ENCODE measurements at regions not wholly inside any gene's neighbourhood (a gene's known extent, or its start where the extent isn't known, plus 50 kb on each side); places are given as distances from the start of the nearest gene placed in this dataset.
"Not testable (repeated sequence)": the region's sequence is repeated elsewhere in the genome, so short reads cannot be mapped to it uniquely, and the experiment has no call there.

- Histone ChIP-seq H3K9ac (no peak overlapping the region), H4K20me1 (ENCODE audit: insufficient read depth) (no peaks in the 10 kb centered on the region), H3K4me3 (IDR thresholded peaks at IDR 0.05; ENCODE audit: insufficient read depth, low read depth, low read length) (no peak overlapping the region), H3K27me3 (ENCODE audit: insufficient read depth, low read depth) (no peaks in the 10 kb centered on the region; the same call in 1 of the 2 replicates), H3K4me2 (no peak overlapping the region), H3K4me1 (ENCODE audit: low read depth, poor library complexity, severe bottlenecking) (no peaks in the 10 kb centered on the region), H3K27ac (no peak overlapping the region), H3K36me3 (ENCODE audit: insufficient read depth) (no peaks in the 10 kb centered on the region), H3K79me2 (ENCODE audit: insufficient read depth, low read depth) (no peaks in the 10 kb centered on the region), H2AFZ (ENCODE audit: low read depth) (no peak overlapping the region)
- no peak for TF ChIP-seq CTCF (conservative IDR thresholded peaks at IDR 0.05; ENCODE audit: low read depth, low read length)
Measured at GRCh38 chr7:157476654-157477549, 140.1 kb downstream of the DNAJB6 start.

- Histone ChIP-seq H4K20me1 (ENCODE audit: insufficient read depth) (no peaks in the 10 kb centered on the region), H3K27me3 (ENCODE audit: insufficient read depth, low read depth) (no peaks in the 10 kb centered on the region; the same call in 1 of the 2 replicates), H3K9ac (no peak overlapping the region), H3K27ac (no peak overlapping the region), H3K36me3 (ENCODE audit: insufficient read depth) (no peaks in the 10 kb centered on the region), H3K4me3 (IDR thresholded peaks at IDR 0.05; ENCODE audit: insufficient read depth, low read depth, low read length) (no peak overlapping the region), H3K4me1 (ENCODE audit: low read depth, poor library complexity, severe bottlenecking) (no peaks in the 10 kb centered on the region), H2AFZ (ENCODE audit: low read depth) (no peak overlapping the region), H3K4me2 (no peak overlapping the region), H3K79me2 (ENCODE audit: insufficient read depth, low read depth) (no peaks in the 10 kb centered on the region)
- TF ChIP-seq CTCF (conservative IDR thresholded peaks at IDR 0.05; ENCODE audit: low read depth, low read length): no peak
Measured at GRCh38 chr7:157477550-157478212, 140.9 kb downstream of the DNAJB6 start.

DNA sequence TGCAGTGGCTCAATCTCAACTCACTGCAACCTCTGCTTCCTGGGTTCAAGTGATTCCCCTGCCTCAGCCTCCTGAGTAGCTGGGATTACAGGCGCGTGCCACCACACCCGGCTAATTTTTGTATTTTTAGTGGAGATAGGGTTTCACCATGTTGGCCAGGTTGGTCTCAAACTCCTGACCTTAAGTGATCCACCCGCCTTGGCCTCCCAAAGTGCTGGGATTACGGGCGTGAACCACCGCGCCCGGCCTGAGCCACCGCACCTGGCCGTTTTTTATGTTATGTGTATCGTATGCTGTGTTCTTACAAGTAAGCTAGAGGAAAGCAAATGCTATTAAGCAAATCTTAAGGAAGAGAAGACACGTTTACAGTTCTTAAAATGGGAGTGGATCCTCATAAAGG, 141.8 kb downstream of the DNAJB6 start:
- not testable (repeated sequence) for H3K4me3 ChIP-seq (IDR thresholded peaks at IDR 0.05; ENCODE audit: insufficient read depth, low read depth, low read length); H4K20me1 ChIP-seq (ENCODE audit: insufficient read depth); H3K27ac ChIP-seq; H3K36me3 ChIP-seq (ENCODE audit: insufficient read depth); H3K27me3 ChIP-seq (ENCODE audit: insufficient read depth, low read depth); H3K9ac ChIP-seq; H3K4me2 ChIP-seq; H3K79me2 ChIP-seq (ENCODE audit: insufficient read depth, low read depth); H3K4me1 ChIP-seq (ENCODE audit: low read depth, poor library complexity, severe bottlenecking); H2AFZ ChIP-seq (ENCODE audit: low read depth)

GRCh38 chr7:157479326-157479725, 142.5 kb downstream of the DNAJB6 start:
- Histone ChIP-seq H3K79me2 (ENCODE audit: insufficient read depth, low read depth) (no peaks in the 10 kb centered on the region), H3K4me2 (no peak overlapping the region), H3K27ac (no peak overlapping the region), H2AFZ (ENCODE audit: low read depth) (no peak overlapping the region), H3K4me1 (ENCODE audit: low read depth, poor library complexity, severe bottlenecking) (no peaks in the 10 kb centered on the region), H3K36me3 (ENCODE audit: insufficient read depth) (no peaks in the 10 kb centered on the region), H3K9ac (no peak overlapping the region), H3K27me3 (ENCODE audit: insufficient read depth, low read depth) (no peaks in the 10 kb centered on the region; the same call in 1 of the 2 replicates), H4K20me1 (ENCODE audit: insufficient read depth) (no peaks in the 10 kb centered on the region), H3K4me3 (IDR thresholded peaks at IDR 0.05; ENCODE audit: insufficient read depth, low read depth, low read length) (no peak overlapping the region)
- no peak for TF ChIP-seq CTCF (conservative IDR thresholded peaks at IDR 0.05; ENCODE audit: low read depth, low read length)

All from KMS-11 (cell line).